Uterus (tissue), 2 donors: ENCODE measurements at regions not wholly inside any gene's neighbourhood (a gene's known extent, or its start where the extent isn't known, plus 50 kb on each side); places are given as distances from the start of the nearest gene placed in this dataset.
"Not testable (repeated sequence)": the region's sequence is repeated elsewhere in the genome, so short reads cannot be mapped to it uniquely, and the experiment has no call there.

Experiments used
- POLR2A ChIP-seq, 2 donors: fragments of 450-650 bp; IDR thresholded peaks; one replicate each; pipeline ENCODE4 v1.6.1; 2016; ENCODE audit warnings: antibody characterized with exemption in 2 of 2, mild to moderate bottlenecking in 1 of 2, moderate library complexity in 1 of 2
- TF ChIP-seq, protein P1 (sequence below), 4 experiments: fragments of 200-600 bp in 2 of 4; fragments of 450-650 bp in 2 of 4; sonication (generic) in 2 of 4; IDR thresholded peaks; one replicate each; pipeline ENCODE4 v1.5.1; 2016 to 2019; ENCODE audit warnings: antibody characterized with exemption in 4 of 4, mild to moderate bottlenecking in 2 of 4, moderate library complexity in 1 of 4

- TF ChIP-seq, protein P1, sequence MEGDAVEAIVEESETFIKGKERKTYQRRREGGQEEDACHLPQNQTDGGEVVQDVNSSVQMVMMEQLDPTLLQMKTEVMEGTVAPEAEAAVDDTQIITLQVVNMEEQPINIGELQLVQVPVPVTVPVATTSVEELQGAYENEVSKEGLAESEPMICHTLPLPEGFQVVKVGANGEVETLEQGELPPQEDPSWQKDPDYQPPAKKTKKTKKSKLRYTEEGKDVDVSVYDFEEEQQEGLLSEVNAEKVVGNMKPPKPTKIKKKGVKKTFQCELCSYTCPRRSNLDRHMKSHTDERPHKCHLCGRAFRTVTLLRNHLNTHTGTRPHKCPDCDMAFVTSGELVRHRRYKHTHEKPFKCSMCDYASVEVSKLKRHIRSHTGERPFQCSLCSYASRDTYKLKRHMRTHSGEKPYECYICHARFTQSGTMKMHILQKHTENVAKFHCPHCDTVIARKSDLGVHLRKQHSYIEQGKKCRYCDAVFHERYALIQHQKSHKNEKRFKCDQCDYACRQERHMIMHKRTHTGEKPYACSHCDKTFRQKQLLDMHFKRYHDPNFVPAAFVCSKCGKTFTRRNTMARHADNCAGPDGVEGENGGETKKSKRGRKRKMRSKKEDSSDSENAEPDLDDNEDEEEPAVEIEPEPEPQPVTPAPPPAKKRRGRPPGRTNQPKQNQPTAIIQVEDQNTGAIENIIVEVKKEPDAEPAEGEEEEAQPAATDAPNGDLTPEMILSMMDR (IDR thresholded peaks at IDR 0.05): not testable (repeated sequence)
- TF ChIP-seq POLR2A (IDR thresholded peaks at IDR 0.05): not testable (repeated sequence)
These were observed 72.3 kb upstream of the SAMD11 start for GRCh38 chr1:851398-851797.
